Smooth muscle cell (in vitro differentiated cells): ENCODE measurements at regions not wholly inside any gene's neighbourhood (a gene's known extent, or its start where the extent isn't known, plus 50 kb on each side); places are given as distances from the start of the nearest gene placed in this dataset.

Source experiments
- DNase-seq: peaks from one replicate; lab custom pipeline; 2025; ENCODE audit not compliant: unreplicated experiment; lab: John Stamatoyannopoulos, UW
- H2AFZ ChIP-seq: fragments of 200-600 bp; sonication (generic); 2 replicates; pipeline ENCODE4 v1.6.0; 2016; ENCODE audit warnings: antibody characterized with exemption, low read depth, mild to moderate bottlenecking
- H3F3A ChIP-seq: fragments of 200-600 bp; sonication (generic); 2 replicates; pipeline ENCODE4 v1.6.0; 2017; ENCODE audit warnings: antibody characterized with exemption, low read depth
- H3K27ac ChIP-seq: fragments of 200-600 bp; sonication (generic); 2 replicates; pipeline ENCODE4 v1.5.1; 2016; ENCODE audit warnings: low read depth, mild to moderate bottlenecking
- H3K27me3 ChIP-seq: fragments of 200-600 bp; sonication (generic); 2 replicates; pipeline ENCODE4 v1.6.1; 2016; ENCODE audit warnings: low read depth, mild to moderate bottlenecking
- H3K36me3 ChIP-seq: fragments of 200-600 bp; sonication (generic); 2 replicates; pipeline ENCODE4 v1.5.1; 2016; ENCODE audit warnings: low read depth
- H3K4me1 ChIP-seq: fragments of 200-600 bp; sonication (generic); 2 replicates; pipeline ENCODE4 v1.5.1; 2016; ENCODE audit warnings: low read depth
- H3K4me2 ChIP-seq: fragments of 200-600 bp; sonication (generic); 2 replicates; pipeline ENCODE4 v1.6.0; 2016; ENCODE audit warnings: mild to moderate bottlenecking
- H3K4me3 ChIP-seq: fragments of 200-600 bp; sonication (generic); 2 replicates; pipeline ENCODE4 v1.5.1; 2016; ENCODE audit warnings: mild to moderate bottlenecking
- H3K79me2 ChIP-seq: fragments of 200-600 bp; sonication (generic); 2 replicates; pipeline ENCODE4 v1.6.0; 2016; ENCODE audit warnings: low read depth, mild to moderate bottlenecking
- H3K9ac ChIP-seq: fragments of 200-600 bp; sonication (generic); 2 replicates; pipeline ENCODE4 v1.6.0; 2016; ENCODE audit warnings: low read depth
- H3K9me3 ChIP-seq: fragments of 200-600 bp; sonication (generic); replicated peaks from 2 replicates; pipeline ENCODE4 v1.5.1; 2016; ENCODE audit warnings: low read depth
- H4K20me1 ChIP-seq: fragments of 200-600 bp; sonication (generic); 2 replicates; pipeline ENCODE4 v1.6.0; 2016; ENCODE audit warnings: low read depth
- CTCF ChIP-seq: fragments of 200-600 bp; sonication (generic); IDR thresholded peaks from 2 replicates; pipeline ENCODE4 v1.5.1; 2017; ENCODE audit warnings: borderline replicate concordance, mild to moderate bottlenecking, antibody characterized with exemption; ENCODE audit not compliant: insufficient read depth, poor library complexity, severe bottlenecking
- WGBS: methylation state at CpG from one replicate; pipeline ENCODE4 v1.1.7; 2016; ENCODE audit warnings: low lambda C conversion rate; 5-methylcytosine and 5-hydroxymethylcytosine counted together

GRCh38 chr10:123569436-123570035, 96.6 kb upstream of the GPR26 start:
- Histone ChIP-seq H3F3A (no peaks in the 10 kb centered on the region), H3K27me3 (peaks cover 17% of the 10 kb centered on the region), H3K4me1 (no peaks in the 10 kb centered on the region), H2AFZ (no peak overlapping the region), H4K20me1 (no peaks in the 10 kb centered on the region), H3K4me3 (no peak overlapping the region), H3K9me3 (no peaks in the 10 kb centered on the region), H3K9ac (no peak overlapping the region), H3K36me3 (no peaks in the 10 kb centered on the region), H3K79me2 (no peaks in the 10 kb centered on the region), H3K4me2 (no peak overlapping the region), H3K27ac (no peak overlapping the region)
- WGBS = 70% methylated on average over 7 of the region's 7 CpGs
- no peak for DNase-seq
- TF ChIP-seq CTCF = no peak

GRCh38 chr10:123570051-123570897, 95.9 kb upstream of the GPR26 start:
- no peak overlapping the region for H3K4me3 ChIP-seq
- H3K27ac ChIP-seq = no peak overlapping the region
- H3K9ac ChIP-seq = no peak overlapping the region
- no peak overlapping the region for H2AFZ ChIP-seq
- H3K4me1 ChIP-seq = no peaks in the 10 kb centered on the region
- peaks cover 23% of the 10 kb centered on the region for H3K27me3 ChIP-seq
- WGBS = 95% methylated on average over 20 of the region's 20 CpGs
- no peak for TF ChIP-seq CTCF
- no peaks in the 10 kb centered on the region for H3K36me3 ChIP-seq
- no peaks in the 10 kb centered on the region for H4K20me1 ChIP-seq
- H3K9me3 ChIP-seq = no peaks in the 10 kb centered on the region
- H3K4me2 ChIP-seq = no peak overlapping the region
- H3K79me2 ChIP-seq = no peaks in the 10 kb centered on the region
- DNase-seq = no peak
- H3F3A ChIP-seq = no peaks in the 10 kb centered on the region

- no peak overlapping the region for H3K4me2 ChIP-seq
- H4K20me1 ChIP-seq = no peaks in the 10 kb centered on the region
- no peak overlapping the region for H3K4me3 ChIP-seq
- no peaks in the 10 kb centered on the region for H3K79me2 ChIP-seq
- no peaks in the 10 kb centered on the region for H3F3A ChIP-seq
- WGBS = 85% methylated on average over 12 of the region's 12 CpGs
- no peak overlapping the region for H3K9ac ChIP-seq
- H2AFZ ChIP-seq = no peak overlapping the region
- H3K27me3 ChIP-seq = peaks cover 23% of the 10 kb centered on the region
- no peak for TF ChIP-seq CTCF
- H3K27ac ChIP-seq = no peak overlapping the region
- no peak for DNase-seq
- no peaks in the 10 kb centered on the region for H3K36me3 ChIP-seq
- H3K4me1 ChIP-seq = no peaks in the 10 kb centered on the region
- no peaks in the 10 kb centered on the region for H3K9me3 ChIP-seq
These were observed 95.1 kb upstream of the GPR26 start for GRCh38 chr10:123570898-123571515.
